ENCODE measurements at regions not wholly inside any gene's neighbourhood (a gene's known extent, or its start where the extent isn't known, plus 50 kb on each side); places are given as distances from the start of the nearest gene placed in this dataset.
"Not testable (repeated sequence)": the region's sequence is repeated elsewhere in the genome, so short reads cannot be mapped to it uniquely, and the experiment has no call there.

DNA sequence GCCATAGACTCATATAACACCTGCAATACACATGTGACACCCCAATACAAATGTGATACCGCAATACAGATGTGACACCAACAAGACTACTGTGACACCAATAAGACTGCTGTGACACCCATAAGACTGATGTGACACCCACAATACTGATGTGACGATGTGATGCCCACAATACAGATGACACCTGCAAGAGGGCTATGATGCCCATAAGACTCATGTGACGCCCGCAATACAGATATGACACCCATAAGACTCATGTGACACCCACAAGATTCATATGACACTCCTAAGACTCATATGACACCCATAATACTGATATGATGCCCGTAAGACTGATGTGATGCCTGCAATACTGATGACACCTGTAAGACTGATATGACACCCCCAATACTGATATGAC is 113.0 kb downstream of the MRPL57 start:
- Histone ChIP-seq H3K4me3 (ENCODE audit: low read depth in 2 of 2, low read length in 1 of 2) (no peak overlapping the region), H3K9me2 (no peaks in the 10 kb centered on the region), H3K27me3 (ENCODE audit: insufficient read depth) (no peaks in the 10 kb centered on the region), H3K4me2 (no peak overlapping the region), H2AFZ (ENCODE audit: low read depth) (no peak overlapping the region), H3K36me3 (replicated peaks in 1 of 2; ENCODE audit: control insufficient read depth in 1 of 2, insufficient read depth in 2 of 2, low read length in 1 of 2) (no peaks in the 10 kb centered on the region), H3K79me2 (ENCODE audit: insufficient read depth) (no peaks in the 10 kb centered on the region), H4K20me1 (ENCODE audit: insufficient read depth) (no peaks in the 10 kb centered on the region), H3K27ac (ENCODE audit: low read depth in 2 of 2, low read length in 1 of 2) (no peak overlapping the region), H3K9me3 (no peaks in the 10 kb centered on the region), H3K4me1 (ENCODE audit: control insufficient read depth in 1 of 2, insufficient read depth in 2 of 2, low read depth in 1 of 2, low read length in 1 of 2) (no peaks in the 10 kb centered on the region), H3F3A (replicated peaks; ENCODE audit: insufficient read depth) (no peaks in the 10 kb centered on the region), H3K9ac (no peak overlapping the region)
- DNase-seq, result no peak
- POLR2A ChIA-PET, result no interaction called here
- 77% methylated on average over 5 of the region's 5 CpGs for WGBS (ENCODE audit: low lambda C conversion rate)
- CTCF ChIA-PET, result interaction anchor here (1.4 kb wide), 1 partner anchor 8 kb away, joined by 9 read pairs; no protein-coding TSS in a partner anchor
- TF ChIP-seq, protein P1, sequence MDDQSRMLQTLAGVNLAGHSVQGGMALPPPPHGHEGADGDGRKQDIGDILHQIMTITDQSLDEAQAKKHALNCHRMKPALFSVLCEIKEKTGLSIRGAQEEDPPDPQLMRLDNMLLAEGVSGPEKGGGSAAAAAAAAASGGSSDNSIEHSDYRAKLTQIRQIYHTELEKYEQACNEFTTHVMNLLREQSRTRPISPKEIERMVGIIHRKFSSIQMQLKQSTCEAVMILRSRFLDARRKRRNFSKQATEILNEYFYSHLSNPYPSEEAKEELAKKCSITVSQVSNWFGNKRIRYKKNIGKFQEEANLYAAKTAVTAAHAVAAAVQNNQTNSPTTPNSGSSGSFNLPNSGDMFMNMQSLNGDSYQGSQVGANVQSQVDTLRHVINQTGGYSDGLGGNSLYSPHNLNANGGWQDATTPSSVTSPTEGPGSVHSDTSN (IDR thresholded peaks at IDR 0.05), result no peak
- TF ChIP-seq MEF2A (IDR thresholded peaks at IDR 0.05; ENCODE audit: borderline replicate concordance, low read depth), result no peak
- TF ChIP-seq, protein P2, sequence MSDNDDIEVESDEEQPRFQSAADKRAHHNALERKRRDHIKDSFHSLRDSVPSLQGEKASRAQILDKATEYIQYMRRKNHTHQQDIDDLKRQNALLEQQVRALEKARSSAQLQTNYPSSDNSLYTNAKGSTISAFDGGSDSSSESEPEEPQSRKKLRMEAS (IDR thresholded peaks at IDR 0.05; ENCODE audit: low read depth), result no peak
- TF ChIP-seq FOSL2 (IDR thresholded peaks at IDR 0.05; ENCODE audit: borderline replicate concordance, low read depth), result no peak
- TF ChIP-seq GATA2 (CRISPR knock-in tag; IDR thresholded peaks at IDR 0.05), result no peak
- no peak for TF ChIP-seq EZH2phosphoT487 (IDR thresholded peaks at IDR 0.05; ENCODE audit: borderline replicate concordance, low read depth)
- no peak for TF ChIP-seq FOXJ3 (CRISPR knock-in tag; IDR thresholded peaks at IDR 0.05)
- no peak for TF ChIP-seq NRF1 (IDR thresholded peaks at IDR 0.05; ENCODE audit: low read depth, low read length)
- TF ChIP-seq TAF1 (IDR thresholded peaks at IDR 0.05; ENCODE audit: borderline replicate concordance, low read depth, low read length), result no peak
- TF ChIP-seq, protein P3, sequence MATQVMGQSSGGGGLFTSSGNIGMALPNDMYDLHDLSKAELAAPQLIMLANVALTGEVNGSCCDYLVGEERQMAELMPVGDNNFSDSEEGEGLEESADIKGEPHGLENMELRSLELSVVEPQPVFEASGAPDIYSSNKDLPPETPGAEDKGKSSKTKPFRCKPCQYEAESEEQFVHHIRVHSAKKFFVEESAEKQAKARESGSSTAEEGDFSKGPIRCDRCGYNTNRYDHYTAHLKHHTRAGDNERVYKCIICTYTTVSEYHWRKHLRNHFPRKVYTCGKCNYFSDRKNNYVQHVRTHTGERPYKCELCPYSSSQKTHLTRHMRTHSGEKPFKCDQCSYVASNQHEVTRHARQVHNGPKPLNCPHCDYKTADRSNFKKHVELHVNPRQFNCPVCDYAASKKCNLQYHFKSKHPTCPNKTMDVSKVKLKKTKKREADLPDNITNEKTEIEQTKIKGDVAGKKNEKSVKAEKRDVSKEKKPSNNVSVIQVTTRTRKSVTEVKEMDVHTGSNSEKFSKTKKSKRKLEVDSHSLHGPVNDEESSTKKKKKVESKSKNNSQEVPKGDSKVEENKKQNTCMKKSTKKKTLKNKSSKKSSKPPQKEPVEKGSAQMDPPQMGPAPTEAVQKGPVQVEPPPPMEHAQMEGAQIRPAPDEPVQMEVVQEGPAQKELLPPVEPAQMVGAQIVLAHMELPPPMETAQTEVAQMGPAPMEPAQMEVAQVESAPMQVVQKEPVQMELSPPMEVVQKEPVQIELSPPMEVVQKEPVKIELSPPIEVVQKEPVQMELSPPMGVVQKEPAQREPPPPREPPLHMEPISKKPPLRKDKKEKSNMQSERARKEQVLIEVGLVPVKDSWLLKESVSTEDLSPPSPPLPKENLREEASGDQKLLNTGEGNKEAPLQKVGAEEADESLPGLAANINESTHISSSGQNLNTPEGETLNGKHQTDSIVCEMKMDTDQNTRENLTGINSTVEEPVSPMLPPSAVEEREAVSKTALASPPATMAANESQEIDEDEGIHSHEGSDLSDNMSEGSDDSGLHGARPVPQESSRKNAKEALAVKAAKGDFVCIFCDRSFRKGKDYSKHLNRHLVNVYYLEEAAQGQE (IDR thresholded peaks at IDR 0.05; ENCODE audit: low read depth, low read length), result no peak
- no peak for TF ChIP-seq RCOR1 (IDR thresholded peaks at IDR 0.05; ENCODE audit: low read length)
- TF ChIP-seq FOXM1 (IDR thresholded peaks at IDR 0.05; ENCODE audit: low read depth), result no peak
- TF ChIP-seq YY1 (IDR thresholded peaks at IDR 0.05; ENCODE audit: low read depth), result no peak
- no peak for TF ChIP-seq JUND (IDR thresholded peaks at IDR 0.05)
- no peak for TF ChIP-seq RFX5 (IDR thresholded peaks at IDR 0.05; ENCODE audit: low read length)
- TF ChIP-seq, protein P4, sequence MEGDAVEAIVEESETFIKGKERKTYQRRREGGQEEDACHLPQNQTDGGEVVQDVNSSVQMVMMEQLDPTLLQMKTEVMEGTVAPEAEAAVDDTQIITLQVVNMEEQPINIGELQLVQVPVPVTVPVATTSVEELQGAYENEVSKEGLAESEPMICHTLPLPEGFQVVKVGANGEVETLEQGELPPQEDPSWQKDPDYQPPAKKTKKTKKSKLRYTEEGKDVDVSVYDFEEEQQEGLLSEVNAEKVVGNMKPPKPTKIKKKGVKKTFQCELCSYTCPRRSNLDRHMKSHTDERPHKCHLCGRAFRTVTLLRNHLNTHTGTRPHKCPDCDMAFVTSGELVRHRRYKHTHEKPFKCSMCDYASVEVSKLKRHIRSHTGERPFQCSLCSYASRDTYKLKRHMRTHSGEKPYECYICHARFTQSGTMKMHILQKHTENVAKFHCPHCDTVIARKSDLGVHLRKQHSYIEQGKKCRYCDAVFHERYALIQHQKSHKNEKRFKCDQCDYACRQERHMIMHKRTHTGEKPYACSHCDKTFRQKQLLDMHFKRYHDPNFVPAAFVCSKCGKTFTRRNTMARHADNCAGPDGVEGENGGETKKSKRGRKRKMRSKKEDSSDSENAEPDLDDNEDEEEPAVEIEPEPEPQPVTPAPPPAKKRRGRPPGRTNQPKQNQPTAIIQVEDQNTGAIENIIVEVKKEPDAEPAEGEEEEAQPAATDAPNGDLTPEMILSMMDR (IDR thresholded peaks at IDR 0.05), result no peak
- no peak for TF ChIP-seq MXI1 (IDR thresholded peaks at IDR 0.05; ENCODE audit: low read depth, low read length)

DNA sequence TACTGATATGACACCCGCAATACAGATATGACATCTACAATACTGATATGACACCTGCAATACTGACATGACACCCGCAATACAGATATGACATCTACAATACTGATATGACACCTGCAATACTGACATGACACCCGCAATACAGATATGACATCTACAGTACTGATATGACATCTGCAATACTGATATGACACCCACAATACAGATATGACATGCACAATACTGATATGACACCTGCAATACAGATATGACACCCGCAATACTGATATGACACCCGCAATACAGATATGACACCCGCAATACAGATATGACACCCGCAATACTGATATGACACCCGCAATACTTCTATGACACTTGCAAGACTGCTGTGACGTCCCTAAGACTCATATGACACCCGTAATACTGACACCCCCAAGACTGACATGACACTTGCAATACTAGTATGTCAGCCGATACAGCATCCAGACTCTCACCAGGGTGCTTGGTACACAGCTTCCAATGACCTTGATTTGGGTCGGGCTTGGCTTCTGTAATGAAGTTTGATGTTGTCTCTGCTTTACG is 114.1 kb downstream of the MRPL57 start:
- H4K20me1 ChIP-seq (ENCODE audit: insufficient read depth); H3F3A ChIP-seq (replicated peaks; ENCODE audit: insufficient read depth); H3K79me2 ChIP-seq (ENCODE audit: insufficient read depth); H3K4me2 ChIP-seq; H3K9me2 ChIP-seq; CTCF ChIA-PET; DNase-seq; POLR2A ChIA-PET; H3K9ac ChIP-seq; H3K4me3 ChIP-seq (ENCODE audit: low read depth in 2 of 2, low read length in 1 of 2); H3K4me1 ChIP-seq (ENCODE audit: control insufficient read depth in 1 of 2, insufficient read depth in 2 of 2, low read depth in 1 of 2, low read length in 1 of 2); H3K36me3 ChIP-seq (replicated peaks in 1 of 2; ENCODE audit: control insufficient read depth in 1 of 2, insufficient read depth in 2 of 2, low read length in 1 of 2); H2AFZ ChIP-seq (ENCODE audit: low read depth); H3K9me3 ChIP-seq; H3K27ac ChIP-seq (ENCODE audit: low read depth in 2 of 2, low read length in 1 of 2); H3K27me3 ChIP-seq (ENCODE audit: insufficient read depth): not testable (repeated sequence)
- whole genome bisulfite sequencing (ENCODE audit: low lambda C conversion rate), result 77% methylated on average over 13 of the region's 13 CpGs

Data from SK-N-SH (cell line).